H1 (cell line): ENCODE measurements at regions not wholly inside any gene's neighbourhood (a gene's known extent, or its start where the extent isn't known, plus 50 kb on each side); places are given as distances from the start of the nearest gene placed in this dataset.

ENCODE experiments used
- CTCF ChIA-PET: fragments of 300-600 bp; sonication (Branson Sonifier 250); formaldehyde crosslinking; loops from one replicate; lab custom pipeline; 2021; ENCODE audit not compliant: partially characterized antibody; lab: Charles Lee
- POLR2A ChIA-PET: fragments of 300-600 bp; sonication (Branson Sonifier 250); formaldehyde crosslinking; loops from one replicate; lab custom pipeline; 2021; ENCODE audit warnings: inconsistent platforms; ENCODE audit not compliant: partially characterized antibody; lab: Charles Lee
- DNase-seq, 2 experiments: peaks; one replicate each; pipeline versions ENCODE4 v3.0.0 to v3.0.0-alpha.2; 2010 to 2022; ENCODE audit warnings: low spot score in 2 of 2, low read depth in 1 of 2, mixed read lengths in 1 of 2
- FAIRE-seq: peaks from 2 replicates; lab custom pipeline; 2011; peaks lifted over from hg19 to GRCh38; lab: Jason Lieb, UNC
- H2AFZ ChIP-seq: 2 replicates; pipeline ENCODE4 v1.8.1; 2012; ENCODE audit warnings: low read length, inconsistent platforms
- H2AK5ac ChIP-seq: 2 replicates; pipeline ENCODE4 v1.6.1; 2013; ENCODE audit warnings: low read depth, low read length
- H2BK120ac ChIP-seq: replicated peaks from 2 replicates; pipeline ENCODE3; 2013; ENCODE audit warnings: low read depth, low read length, inconsistent platforms
- H2BK12ac ChIP-seq: 2 replicates; pipeline ENCODE4 v1.6.1; 2013; ENCODE audit warnings: low read depth, low read length
- H2BK15ac ChIP-seq: 2 replicates; pipeline ENCODE4 v1.6.1; 2013; ENCODE audit warnings: low read length
- H2BK20ac ChIP-seq: 2 replicates; pipeline ENCODE4 v1.6.1; 2013; ENCODE audit warnings: low read length
- H2BK5ac ChIP-seq: 2 replicates; pipeline ENCODE4 v1.6.1; 2013; ENCODE audit warnings: low read depth, low read length
- H3K14ac ChIP-seq: 2 replicates; pipeline ENCODE4 v1.6.1; 2013; ENCODE audit warnings: inconsistent platforms; ENCODE audit not compliant: insufficient read length
- H3K18ac ChIP-seq: 2 replicates; pipeline ENCODE4 v1.6.1; 2013; ENCODE audit warnings: low read length; ENCODE audit errors: extremely low read depth
- H3K23ac ChIP-seq: 2 replicates; pipeline ENCODE4 v1.6.1; 2013; ENCODE audit warnings: inconsistent platforms; ENCODE audit not compliant: insufficient read length
- H3K23me2 ChIP-seq: 2 replicates; pipeline ENCODE4 v1.6.1; 2013; ENCODE audit warnings: low read depth, low read length
- H3K27ac ChIP-seq: 2 replicates; pipeline ENCODE4 v1.6.1; 2011; ENCODE audit warnings: low read depth, low read length, inconsistent platforms
- H3K27me3 ChIP-seq, 4 experiments: replicated peaks in 1 of 4; 1 replicate in 1 of 4; 2 replicates in 3 of 4; pipeline versions ENCODE4 v1.6.1 to v1.8.1; 2011 to 2013; ENCODE audit warnings: low read length in 3 of 4, mild to moderate bottlenecking in 3 of 4, inconsistent platforms in 2 of 4, mixed read lengths in 2 of 4, moderate library complexity in 1 of 4; ENCODE audit not compliant: control insufficient read depth in 3 of 4, insufficient read depth in 3 of 4; ENCODE audit errors: extremely low read depth in 1 of 4
- H3K36me3 ChIP-seq, 4 experiments: 2 replicates each; pipeline versions ENCODE4 v1.6.1 to v1.8.1; 2011 to 2013; ENCODE audit warnings: mild to moderate bottlenecking in 4 of 4, low read length in 3 of 4, moderate library complexity in 2 of 4, control low read depth in 1 of 4, inconsistent platforms in 1 of 4; ENCODE audit not compliant: insufficient read depth in 4 of 4, control insufficient read depth in 2 of 4
- H3K4ac ChIP-seq: replicated peaks from 2 replicates; pipeline ENCODE3; 2013; ENCODE audit warnings: low read length, low read depth, mixed read lengths, inconsistent platforms; ENCODE audit not compliant: insufficient read length
- H3K4me1 ChIP-seq, 4 experiments: replicated peaks in 1 of 4; 1 replicate in 1 of 4; 2 replicates in 3 of 4; pipeline versions ENCODE4 v1.6.1 to v1.8.1; 2011 to 2013; ENCODE audit warnings: low read length in 3 of 4, inconsistent platforms in 2 of 4, mixed read lengths in 1 of 4; ENCODE audit not compliant: insufficient read depth in 4 of 4, control insufficient read depth in 3 of 4
- H3K4me2 ChIP-seq, 2 experiments: 2 replicates each; pipeline versions ENCODE4 v1.6.1 to v1.8.1; 2011 to 2013; ENCODE audit warnings: low read depth in 2 of 2, low read length in 2 of 2, control low read depth in 1 of 2, inconsistent platforms in 1 of 2, mild to moderate bottlenecking in 1 of 2; ENCODE audit not compliant: insufficient read depth in 1 of 2
- H3K4me3 ChIP-seq, 4 experiments: fragments of 200-600, 300-600 bp in 1 of 4; sonication (generic), shearing (Covaris generic), sonication (Bioruptor Twin) in 1 of 4; 2 replicates each; pipeline versions ENCODE4 v1.5.1 to v1.8.1; 2011 to 2016; ENCODE audit warnings: low read length in 4 of 4, low read depth in 3 of 4, control low read depth in 2 of 4, inconsistent platforms in 2 of 4, mild to moderate bottlenecking in 2 of 4, mixed read lengths in 1 of 4, moderate library complexity in 1 of 4; ENCODE audit not compliant: insufficient read depth in 2 of 4; ENCODE audit errors: extremely low read depth in 1 of 4
- H3K56ac ChIP-seq: replicated peaks from 2 replicates; pipeline ENCODE3; 2013; ENCODE audit warnings: low read depth, mild to moderate bottlenecking, mixed read lengths, low read length, inconsistent platforms; ENCODE audit not compliant: insufficient read length
- H3K79me1 ChIP-seq: 2 replicates; pipeline ENCODE4 v1.6.1; 2013; ENCODE audit warnings: low read depth, low read length, control low read depth
- H3K79me2 ChIP-seq, 2 experiments: 2 replicates each; pipeline versions ENCODE4 v1.6.1 to v1.8.1; 2012 to 2013; ENCODE audit warnings: low read length in 2 of 2, mild to moderate bottlenecking in 2 of 2, inconsistent platforms in 1 of 2; ENCODE audit not compliant: insufficient read depth in 2 of 2, control insufficient read depth in 1 of 2
- H3K9ac ChIP-seq, 4 experiments: replicated peaks in 1 of 4; 1 replicate in 1 of 4; 2 replicates in 3 of 4; pipeline versions ENCODE4 v1.6.1 to v1.8.1; 2011 to 2013; ENCODE audit warnings: low read depth in 3 of 4, low read length in 3 of 4, control low read depth in 2 of 4, mild to moderate bottlenecking in 2 of 4, moderate library complexity in 2 of 4, inconsistent platforms in 1 of 4; ENCODE audit errors: extremely low read depth in 1 of 4
- H3K9me3 ChIP-seq, 2 experiments: 2 replicates each; pipeline versions ENCODE4 v1.6.1 to v1.8.1; 2012 to 2013; ENCODE audit warnings: mild to moderate bottlenecking in 2 of 2, moderate library complexity in 2 of 2, control low read depth in 1 of 2, inconsistent platforms in 1 of 2, low read depth in 1 of 2, low read length in 1 of 2, mixed read lengths in 1 of 2; ENCODE audit not compliant: insufficient read depth in 2 of 2
- H4K20me1 ChIP-seq, 2 experiments: replicated peaks in 1 of 2; 2 replicates each; pipeline versions ENCODE3 to v1.8.1; 2011 to 2013; ENCODE audit warnings: inconsistent platforms in 2 of 2, low read length in 2 of 2, mild to moderate bottlenecking in 1 of 2; ENCODE audit not compliant: insufficient read depth in 2 of 2, control insufficient read depth in 1 of 2
- H4K5ac ChIP-seq: 2 replicates; pipeline ENCODE4 v1.6.1; 2013; ENCODE audit warnings: low read length, low read depth, mixed read lengths, inconsistent platforms; ENCODE audit not compliant: insufficient read length
- H4K8ac ChIP-seq: 2 replicates; pipeline ENCODE4 v1.8.0; 2013; ENCODE audit warnings: mild to moderate bottlenecking, moderate library complexity, low read length, inconsistent platforms; ENCODE audit not compliant: insufficient read depth; ENCODE audit errors: extremely low read depth
- H4K91ac ChIP-seq: replicated peaks from 2 replicates; pipeline ENCODE3; 2013; ENCODE audit warnings: low read length, mixed read lengths, inconsistent platforms; ENCODE audit not compliant: insufficient read length
- HDAC2 ChIP-seq, 2 experiments: fragments of 300-600 bp in 1 of 2; sonication (generic) in 1 of 2; IDR thresholded peaks; 2 replicates each; pipeline ENCODE4 v1.6.1; 2011 to 2012; ENCODE audit warnings: low read depth in 2 of 2, low read length in 2 of 2, mild to moderate bottlenecking in 2 of 2, moderate library complexity in 2 of 2, borderline replicate concordance in 1 of 2, inconsistent platforms in 1 of 2
- SIRT6 ChIP-seq: IDR thresholded peaks from one replicate; pipeline ENCODE4 v1.7.1; 2012; ENCODE audit warnings: low read length, inconsistent platforms
- WGBS, 2 experiments: shearing (Covaris generic) in 1 of 2; methylation state at CpG; one replicate each; pipeline versions ENCODE4 v1.1.6 to v1.1.7; 2013 to 2015; ENCODE audit warnings: low lambda C conversion rate in 2 of 2, mixed read lengths in 2 of 2, inconsistent platforms in 1 of 2, low coverage in 1 of 2, missing lambda C conversion rate in 1 of 2; ENCODE audit not compliant: insufficient replicate concordance in 2 of 2, insufficient coverage in 1 of 2, insufficient read length in 1 of 2; ENCODE audit errors: extremely low coverage in 1 of 2, missing lambda C conversion rate in 1 of 2; 5-methylcytosine and 5-hydroxymethylcytosine counted together

DNA sequence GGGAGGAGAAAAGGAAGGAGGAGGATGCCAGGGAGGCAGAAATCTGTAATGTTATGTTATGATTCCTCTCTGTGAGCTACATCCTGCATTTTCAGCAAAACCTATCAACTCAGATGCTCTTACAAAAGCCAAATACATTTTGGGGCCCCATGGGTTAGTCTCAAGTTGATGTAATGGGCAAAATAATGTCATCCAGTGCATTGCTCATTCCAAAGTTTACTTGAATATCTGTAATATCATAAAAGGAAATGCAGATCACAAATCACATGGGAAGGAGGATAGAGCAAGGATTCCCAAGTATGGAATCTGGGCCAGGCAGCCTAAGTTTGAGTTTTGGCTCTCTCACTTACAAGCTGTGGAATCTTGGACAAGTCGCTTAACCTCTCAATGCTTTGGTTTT lies 74.9 kb upstream of the SOD3 start:
- Histone ChIP-seq H3K4ac (no peak overlapping the region), H3K9me3 (no peaks in the 10 kb centered on the region), H2AFZ (no peak overlapping the region), H2BK5ac (no peak overlapping the region), H2BK20ac (no peak overlapping the region), H3K79me1 (no peaks in the 10 kb centered on the region), H4K91ac (peak overlapping the region; percentile 47), H3K36me3 (no peaks in the 10 kb centered on the region), H3K23ac (no peak overlapping the region), H3K56ac (no peak overlapping the region), H4K8ac (no peak overlapping the region), H3K18ac (no peak overlapping the region; the same call in 1 of the 2 replicates), H4K20me1 (no peaks in the 10 kb centered on the region), H3K4me3 (peak overlapping the region in 1 of 4 experiments; percentile 15; a peak in 1 of 8 replicates), H2AK5ac (no peak overlapping the region), H3K27ac (no peak overlapping the region), H3K23me2 (no peaks in the 10 kb centered on the region; the same call in 1 of the 2 replicates), H3K4me2 (peak overlapping the region; percentile 44 to 54; a peak in 2 of 4 replicates), H2BK120ac (no peak overlapping the region), H3K79me2 (no peaks in the 10 kb centered on the region), H3K14ac (no peak overlapping the region), H3K4me1 (peaks cover 0 to 12% (median 9%) of the 10 kb centered on the region in 4 experiments; a peak in 4 of 7 replicates), H3K9ac (no peak overlapping the region), H2BK15ac (no peak overlapping the region), H3K27me3 (no peaks in the 10 kb centered on the region; a peak in 1 of 7 replicates), H4K5ac (peak overlapping the region; percentile 20), H2BK12ac (no peak overlapping the region)
- ChIA-PET POLR2A (interaction anchor here (1.0 to 1.3 kb wide), 2 partner anchors 16 to 57 kb away, joined by 3 to 4 read pairs; no protein-coding TSS in a partner anchor), CTCF (interaction anchor here (1.1 to 2.3 kb wide), 5 partner anchors 13 to 245 kb away, joined by 3 to 9 read pairs (median 4); no protein-coding TSS in a partner anchor)
- WGBS, 2 experiments: 58% methylated on average over 1 of the region's 1 CpG; no CpG with 5 or more reads in 1 of the 2 experiments
- no peak for FAIRE-seq
- TF ChIP-seq HDAC2 (IDR thresholded peaks at IDR 0.05; ENCODE audit: borderline replicate concordance in 1 of 2, low read depth in 2 of 2, low read length in 2 of 2) (no peak), SIRT6 (no peak)
- DNase-seq: no peak
